NOMO-1 treated with DMSO at 0.1 percent for 48 hours (cell line): ENCODE measurements at regions not wholly inside any gene's neighbourhood (a gene's known extent, or its start where the extent isn't known, plus 50 kb on each side); places are given as distances from the start of the nearest gene placed in this dataset.
A peak's percentile ranks its signal among the peaks of the same experiment; 100 is the strongest.
"Not testable (repeated sequence)": the region's sequence is repeated elsewhere in the genome, so short reads cannot be mapped to it uniquely, and the experiment has no call there.

Experiments
- DNase-seq: peaks from one replicate; lab custom pipeline; 2025; ENCODE audit not compliant: unreplicated experiment; lab: John Stamatoyannopoulos, UW

- DNase-seq = no peak
These were observed 308.1 kb upstream of the GATB start for GRCh38 chr4:152068866-152069265.

- DNase-seq = no peak
These were observed 304.7 kb upstream of the GATB start for GRCh38 chr4:152065545-152065944.

- DNase-seq = peak; percentile 26
These were observed 303.9 kb upstream of the GATB start for GRCh38 chr4:152064753-152065152.

GRCh38 chr4:152064282-152064681, 303.5 kb upstream of the GATB start:
- no peak for DNase-seq

GRCh38 chr4:152063621-152064240, 302.9 kb upstream of the GATB start:
- peak; percentile 65 for DNase-seq

GRCh38 chr4:152062936-152063620, 302.3 kb upstream of the GATB start:
- peak; percentile 39 for DNase-seq

- DNase-seq = no peak
These were observed 293.9 kb upstream of the GATB start for GRCh38 chr4:152054731-152055130.

- peak; percentile 97 for DNase-seq
These were observed 291.7 kb upstream of the GATB start for GRCh38 chr4:152052451-152053057.

- not testable (repeated sequence) for DNase-seq
These were observed 290.5 kb upstream of the GATB start for GRCh38 chr4:152051332-152051731.

GRCh38 chr4:152050106-152050505, 289.3 kb upstream of the GATB start:
- DNase-seq = no peak

GRCh38 chr4:152047451-152047850, 286.6 kb upstream of the GATB start:
- no peak for DNase-seq

- no peak for DNase-seq
These were observed 285.2 kb upstream of the GATB start for GRCh38 chr4:152045807-152046571.

- no peak for DNase-seq
These were observed 284.6 kb upstream of the GATB start for GRCh38 chr4:152045449-152045806.

GRCh38 chr4:152044331-152045036, 283.7 kb upstream of the GATB start:
- no peak for DNase-seq

- DNase-seq = no peak
These were observed 280.5 kb upstream of the GATB start for GRCh38 chr4:152041295-152041694.

GRCh38 chr4:152039691-152040090, 278.9 kb upstream of the GATB start:
- DNase-seq = no peak

- DNase-seq = no peak
These were observed 278.2 kb upstream of the GATB start for GRCh38 chr4:152039023-152039481.

GRCh38 chr4:152038238-152038637, 277.4 kb upstream of the GATB start:
- no peak for DNase-seq

- no peak for DNase-seq
These were observed 276.6 kb upstream of the GATB start for GRCh38 chr4:152037435-152037834.

GRCh38 chr4:152033621-152034020, 272.8 kb upstream of the GATB start:
- peak; percentile 7 for DNase-seq

- peak; percentile 2 for DNase-seq
These were observed 271.9 kb upstream of the GATB start for GRCh38 chr4:152032722-152033131.
